HepG2 (cell line): ENCODE measurements at regions not wholly inside any gene's neighbourhood (a gene's known extent, or its start where the extent isn't known, plus 50 kb on each side); places are given as distances from the start of the nearest gene placed in this dataset.

ENCODE experiments used
- ATAC-seq: fragments of 200-7000 bp; cut with Tn5 transposase; 3 replicates; pipeline ENCODE4 v1.9.1; 2020; ENCODE audit warnings: mild to moderate bottlenecking, moderate library complexity
- BruUV-seq: library from RNA; stranded (reverse); fragments of 400-500 nt; replicated peaks from 2 replicates; lab custom pipeline; 2021; lab: Mats Ljungman, UMichigan
- CTCF ChIA-PET: fragments of 300-600 bp; formaldehyde crosslinking; extraction: SDS; loops from one replicate; lab custom pipeline; 2021; ENCODE audit warnings: low total read pairs, inconsistent platforms, low intra/inter-chr PET ratio; lab: Yijun Ruan, JAX
- POLR2A ChIA-PET: fragments of 350-600 bp; sonication (Branson Sonifier 250); formaldehyde crosslinking; loops from one replicate; lab custom pipeline; 2020; ENCODE audit warnings: antibody characterized with exemption, inconsistent platforms; lab: Yijun Ruan, JAX
- DNase-seq: peaks from one replicate; pipeline ENCODE4 v3.0.0-alpha.2; 2015; ENCODE audit warnings: low spot score
- FAIRE-seq: peaks from 3 replicates; lab custom pipeline; 2011; peaks lifted over from hg19 to GRCh38; lab: Jason Lieb, UNC
- H2AFZ ChIP-seq: one replicate; pipeline ENCODE4 v1.6.1; 2011; ENCODE audit warnings: low read length, inconsistent platforms
- H3K27ac ChIP-seq: fragments of 300-600 bp; 3 replicates; pipeline ENCODE4 v1.8.0; 2011; ENCODE audit warnings: mixed run types, mild to moderate bottlenecking, mixed read lengths, low read length, inconsistent platforms; ENCODE audit not compliant: insufficient read depth; ENCODE audit errors: extremely low read length
- H3K27me3 ChIP-seq, 2 experiments: fragments of 200-600 bp in 1 of 2; 2 replicates in 1 of 2; 3 replicates in 1 of 2; pipeline versions ENCODE4 v1.6.0 to v1.8.0; 2011; ENCODE audit warnings: low read length in 2 of 2, mild to moderate bottlenecking in 2 of 2, moderate library complexity in 2 of 2, inconsistent platforms in 1 of 2; ENCODE audit not compliant: insufficient read depth in 2 of 2, control insufficient read depth in 1 of 2
- H3K36me3 ChIP-seq, 2 experiments: fragments of 200-600 bp in 1 of 2; replicated peaks in 1 of 2; 2 replicates in 1 of 2; 3 replicates in 1 of 2; pipeline versions ENCODE4 v1.5.1 to v1.8.0; 2011; ENCODE audit warnings: low read length in 2 of 2, inconsistent platforms in 1 of 2; ENCODE audit not compliant: insufficient read depth in 2 of 2, control insufficient read depth in 1 of 2
- H3K4me1 ChIP-seq: 2 replicates; pipeline ENCODE4 v1.5.1; 2012; ENCODE audit warnings: low read length, inconsistent platforms; ENCODE audit not compliant: insufficient read depth
- H3K4me2 ChIP-seq: 2 replicates; pipeline ENCODE4 v1.6.0; 2011; ENCODE audit warnings: low read depth, low read length, inconsistent platforms
- H3K4me3 ChIP-seq, 3 experiments: fragments of 200-600 bp in 1 of 3; sonication (generic), shearing (Covaris generic) in 1 of 3; replicated peaks in 1 of 3; 2 replicates each; pipeline ENCODE4 v1.5.1; 2011 to 2016; ENCODE audit warnings: low read length in 3 of 3, inconsistent platforms in 2 of 3, low read depth in 2 of 3, mild to moderate bottlenecking in 2 of 3, control low read depth in 1 of 3, mixed read lengths in 1 of 3; ENCODE audit not compliant: insufficient read depth in 1 of 3
- H3K79me2 ChIP-seq: one replicate; pipeline ENCODE4 v1.6.1; 2011; ENCODE audit warnings: low read length, inconsistent platforms; ENCODE audit not compliant: insufficient read depth
- H3K9ac ChIP-seq: 2 replicates; pipeline ENCODE4 v1.6.0; 2011; ENCODE audit warnings: mild to moderate bottlenecking, low read depth, low read length, inconsistent platforms; ENCODE audit not compliant: insufficient read depth
- H3K9me3 ChIP-seq: 2 replicates; pipeline ENCODE4 v1.5.1; 2012; ENCODE audit warnings: mild to moderate bottlenecking, low read length
- H4K20me1 ChIP-seq: 2 replicates; pipeline ENCODE4 v1.6.0; 2011; ENCODE audit warnings: inconsistent platforms, mild to moderate bottlenecking, low read length, moderate library complexity; ENCODE audit not compliant: insufficient read depth
- CENPBD1 ChIP-seq: sonication (generic); formaldehyde crosslinking; IDR thresholded peaks from 2 replicates; pipeline ENCODE4 v1.8.0; 2022; ENCODE audit warnings: missing genetic modification reagents, low read depth, mild to moderate bottlenecking, borderline replicate concordance
- PRPF4 ChIP-seq: fragments of 200-400 bp; formaldehyde crosslinking; IDR thresholded peaks from 2 replicates; pipeline ENCODE4 v1.6.1; 2016; ENCODE audit warnings: low read length, low read depth; ENCODE audit not compliant: poor library complexity, severe bottlenecking
- SP4 ChIP-seq: sonication (generic); formaldehyde crosslinking; IDR thresholded peaks from 2 replicates; pipeline ENCODE4 v1.8.1; 2023; ENCODE audit warnings: mild to moderate bottlenecking, missing genetic modification reagents
- TCF7 ChIP-seq: sonication (generic); IDR thresholded peaks from 2 replicates; pipeline ENCODE4 v1.6.1; 2016; ENCODE audit warnings: antibody characterized with exemption, low read depth
- ZNF678 ChIP-seq: sonication (generic); formaldehyde crosslinking; IDR thresholded peaks from 2 replicates; pipeline ENCODE4 v1.4.0; 2020; ENCODE audit warnings: mild to moderate bottlenecking, missing genetic modification reagents
- WGBS: methylation state at CpG from one replicate; pipeline ENCODE4 v1.1.6; 2017; ENCODE audit warnings: low lambda C conversion rate; 5-methylcytosine and 5-hydroxymethylcytosine counted together
- in situ Hi-C: cut with HindIII; loops from 2 replicates; pipeline ENCODE4 v1.10.0; 2017; ENCODE audit warnings: low pct_unique_long_range_greater_than_20kb; ENCODE audit not compliant: extremely low pct_ligation_motif_present
- intact Hi-C: fragments of 100-400 bp; cut with micrococcal nuclease; formaldehyde crosslinking; loops from one replicate; pipeline ENCODE4 v1.10.0; 2022; ENCODE audit not compliant: unreplicated experiment
- TF ChIP-seq, protein P1 (sequence below): sonication (generic); formaldehyde crosslinking; IDR thresholded peaks from 2 replicates; pipeline ENCODE4 v1.4.0; 2020; ENCODE audit warnings: missing genetic modification reagents
- TF ChIP-seq, protein P2 (sequence below): IDR thresholded peaks from 2 replicates; pipeline ENCODE4 v1.6.1; 2016
- TF ChIP-seq, protein P3 (sequence below): sonication (generic); formaldehyde crosslinking; IDR thresholded peaks from 2 replicates; pipeline ENCODE4 v1.4.0; 2020; ENCODE audit warnings: mild to moderate bottlenecking, missing genetic modification reagents

DNA sequence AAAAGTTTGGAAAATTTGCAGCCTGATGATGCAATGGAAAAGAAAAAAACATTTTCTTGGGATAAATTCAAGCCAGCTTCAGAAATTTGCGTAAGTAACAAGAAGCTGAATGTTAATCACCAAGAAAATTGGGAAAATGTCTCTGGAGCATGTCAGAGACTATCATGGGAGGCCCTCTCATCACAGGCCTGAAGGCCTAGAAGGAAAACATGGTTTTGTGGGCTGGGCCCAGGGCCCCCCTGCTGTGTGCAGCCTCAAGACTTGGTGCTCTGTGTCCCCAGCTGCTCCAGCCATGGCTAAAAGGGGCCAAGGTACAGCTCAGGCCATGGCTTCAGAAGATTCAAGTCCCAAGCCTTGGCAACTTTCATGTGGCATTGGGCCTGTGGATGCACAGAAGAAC is 1049.8 kb upstream of the GRIA3 start (continued):
- TF ChIP-seq, protein P1, sequence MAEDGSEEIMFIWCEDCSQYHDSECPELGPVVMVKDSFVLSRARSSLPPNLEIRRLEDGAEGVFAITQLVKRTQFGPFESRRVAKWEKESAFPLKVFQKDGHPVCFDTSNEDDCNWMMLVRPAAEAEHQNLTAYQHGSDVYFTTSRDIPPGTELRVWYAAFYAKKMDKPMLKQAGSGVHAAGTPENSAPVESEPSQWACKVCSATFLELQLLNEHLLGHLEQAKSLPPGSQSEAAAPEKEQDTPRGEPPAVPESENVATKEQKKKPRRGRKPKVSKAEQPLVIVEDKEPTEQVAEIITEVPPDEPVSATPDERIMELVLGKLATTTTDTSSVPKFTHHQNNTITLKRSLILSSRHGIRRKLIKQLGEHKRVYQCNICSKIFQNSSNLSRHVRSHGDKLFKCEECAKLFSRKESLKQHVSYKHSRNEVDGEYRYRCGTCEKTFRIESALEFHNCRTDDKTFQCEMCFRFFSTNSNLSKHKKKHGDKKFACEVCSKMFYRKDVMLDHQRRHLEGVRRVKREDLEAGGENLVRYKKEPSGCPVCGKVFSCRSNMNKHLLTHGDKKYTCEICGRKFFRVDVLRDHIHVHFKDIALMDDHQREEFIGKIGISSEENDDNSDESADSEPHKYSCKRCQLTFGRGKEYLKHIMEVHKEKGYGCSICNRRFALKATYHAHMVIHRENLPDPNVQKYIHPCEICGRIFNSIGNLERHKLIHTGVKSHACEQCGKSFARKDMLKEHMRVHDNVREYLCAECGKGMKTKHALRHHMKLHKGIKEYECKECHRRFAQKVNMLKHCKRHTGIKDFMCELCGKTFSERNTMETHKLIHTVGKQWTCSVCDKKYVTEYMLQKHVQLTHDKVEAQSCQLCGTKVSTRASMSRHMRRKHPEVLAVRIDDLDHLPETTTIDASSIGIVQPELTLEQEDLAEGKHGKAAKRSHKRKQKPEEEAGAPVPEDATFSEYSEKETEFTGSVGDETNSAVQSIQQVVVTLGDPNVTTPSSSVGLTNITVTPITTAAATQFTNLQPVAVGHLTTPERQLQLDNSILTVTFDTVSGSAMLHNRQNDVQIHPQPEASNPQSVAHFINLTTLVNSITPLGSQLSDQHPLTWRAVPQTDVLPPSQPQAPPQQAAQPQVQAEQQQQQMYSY (CRISPR knock-in tag), result no peak
- no peak for TF ChIP-seq PRPF4

DNA sequence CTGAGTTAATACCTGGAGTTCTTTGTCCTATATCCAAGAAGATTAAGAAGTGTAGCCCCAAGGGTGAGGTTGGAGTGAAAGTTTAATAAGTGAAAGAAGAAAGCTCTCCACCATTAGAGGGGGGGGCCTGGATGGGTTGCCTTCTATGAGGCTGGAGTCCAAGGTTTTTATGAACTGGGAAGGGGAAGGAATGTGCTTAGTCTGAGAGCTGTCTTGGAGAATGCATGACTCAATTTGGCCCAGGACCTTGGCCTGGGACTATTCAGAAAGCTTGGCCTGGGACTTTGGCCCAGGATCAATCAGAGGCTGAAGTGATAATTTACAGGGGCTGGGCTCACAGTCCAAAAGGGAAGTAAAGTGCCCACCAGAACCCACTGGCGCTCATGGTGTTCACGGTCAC is 1049.0 kb upstream of the GRIA3 start:
- no peak overlapping the region for H3K4me3 ChIP-seq
- in situ Hi-C loops, result no loop called here
- intact Hi-C loops, result no loop called here
- H4K20me1 ChIP-seq, result no peaks in the 10 kb centered on the region
- no peak for ATAC-seq
- no peaks in the 10 kb centered on the region for H3K79me2 ChIP-seq
- no peak overlapping the region for H3K9ac ChIP-seq
- no peak for DNase-seq
- ChIA-PET POLR2A (no interaction called here), CTCF (no interaction called here)
- BruUV-seq, result no TSS peak
- H3K36me3 ChIP-seq, result no peaks in the 10 kb centered on the region
- H2AFZ ChIP-seq, result no peak overlapping the region
- H3K27me3 ChIP-seq, result no peaks in the 10 kb centered on the region
- no peaks in the 10 kb centered on the region for H3K9me3 ChIP-seq
- H3K4me2 ChIP-seq, result no peak overlapping the region
- FAIRE-seq, result no peak
- H3K4me1 ChIP-seq, result no peaks in the 10 kb centered on the region
- H3K27ac ChIP-seq, result no peak overlapping the region
- WGBS, result 0% methylated on average over 2 of the region's 2 CpGs
- TF ChIP-seq CENPBD1 (no peak), ZNF678 (CRISPR knock-in tag) (no peak), SP4 (no peak), TCF7 (no peak)
- TF ChIP-seq, protein P2, sequence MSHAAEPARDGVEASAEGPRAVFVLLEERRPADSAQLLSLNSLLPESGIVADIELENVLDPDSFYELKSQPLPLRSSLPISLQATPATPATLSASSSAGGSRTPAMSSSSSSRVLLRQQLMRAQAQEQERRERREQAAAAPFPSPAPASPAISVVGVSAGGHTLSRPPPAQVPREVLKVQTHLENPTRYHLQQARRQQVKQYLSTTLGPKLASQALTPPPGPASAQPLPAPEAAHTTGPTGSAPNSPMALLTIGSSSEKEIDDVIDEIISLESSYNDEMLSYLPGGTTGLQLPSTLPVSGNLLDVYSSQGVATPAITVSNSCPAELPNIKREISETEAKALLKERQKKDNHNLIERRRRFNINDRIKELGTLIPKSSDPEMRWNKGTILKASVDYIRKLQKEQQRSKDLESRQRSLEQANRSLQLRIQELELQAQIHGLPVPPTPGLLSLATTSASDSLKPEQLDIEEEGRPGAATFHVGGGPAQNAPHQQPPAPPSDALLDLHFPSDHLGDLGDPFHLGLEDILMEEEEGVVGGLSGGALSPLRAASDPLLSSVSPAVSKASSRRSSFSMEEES, result no peak
- TF ChIP-seq, protein P3, sequence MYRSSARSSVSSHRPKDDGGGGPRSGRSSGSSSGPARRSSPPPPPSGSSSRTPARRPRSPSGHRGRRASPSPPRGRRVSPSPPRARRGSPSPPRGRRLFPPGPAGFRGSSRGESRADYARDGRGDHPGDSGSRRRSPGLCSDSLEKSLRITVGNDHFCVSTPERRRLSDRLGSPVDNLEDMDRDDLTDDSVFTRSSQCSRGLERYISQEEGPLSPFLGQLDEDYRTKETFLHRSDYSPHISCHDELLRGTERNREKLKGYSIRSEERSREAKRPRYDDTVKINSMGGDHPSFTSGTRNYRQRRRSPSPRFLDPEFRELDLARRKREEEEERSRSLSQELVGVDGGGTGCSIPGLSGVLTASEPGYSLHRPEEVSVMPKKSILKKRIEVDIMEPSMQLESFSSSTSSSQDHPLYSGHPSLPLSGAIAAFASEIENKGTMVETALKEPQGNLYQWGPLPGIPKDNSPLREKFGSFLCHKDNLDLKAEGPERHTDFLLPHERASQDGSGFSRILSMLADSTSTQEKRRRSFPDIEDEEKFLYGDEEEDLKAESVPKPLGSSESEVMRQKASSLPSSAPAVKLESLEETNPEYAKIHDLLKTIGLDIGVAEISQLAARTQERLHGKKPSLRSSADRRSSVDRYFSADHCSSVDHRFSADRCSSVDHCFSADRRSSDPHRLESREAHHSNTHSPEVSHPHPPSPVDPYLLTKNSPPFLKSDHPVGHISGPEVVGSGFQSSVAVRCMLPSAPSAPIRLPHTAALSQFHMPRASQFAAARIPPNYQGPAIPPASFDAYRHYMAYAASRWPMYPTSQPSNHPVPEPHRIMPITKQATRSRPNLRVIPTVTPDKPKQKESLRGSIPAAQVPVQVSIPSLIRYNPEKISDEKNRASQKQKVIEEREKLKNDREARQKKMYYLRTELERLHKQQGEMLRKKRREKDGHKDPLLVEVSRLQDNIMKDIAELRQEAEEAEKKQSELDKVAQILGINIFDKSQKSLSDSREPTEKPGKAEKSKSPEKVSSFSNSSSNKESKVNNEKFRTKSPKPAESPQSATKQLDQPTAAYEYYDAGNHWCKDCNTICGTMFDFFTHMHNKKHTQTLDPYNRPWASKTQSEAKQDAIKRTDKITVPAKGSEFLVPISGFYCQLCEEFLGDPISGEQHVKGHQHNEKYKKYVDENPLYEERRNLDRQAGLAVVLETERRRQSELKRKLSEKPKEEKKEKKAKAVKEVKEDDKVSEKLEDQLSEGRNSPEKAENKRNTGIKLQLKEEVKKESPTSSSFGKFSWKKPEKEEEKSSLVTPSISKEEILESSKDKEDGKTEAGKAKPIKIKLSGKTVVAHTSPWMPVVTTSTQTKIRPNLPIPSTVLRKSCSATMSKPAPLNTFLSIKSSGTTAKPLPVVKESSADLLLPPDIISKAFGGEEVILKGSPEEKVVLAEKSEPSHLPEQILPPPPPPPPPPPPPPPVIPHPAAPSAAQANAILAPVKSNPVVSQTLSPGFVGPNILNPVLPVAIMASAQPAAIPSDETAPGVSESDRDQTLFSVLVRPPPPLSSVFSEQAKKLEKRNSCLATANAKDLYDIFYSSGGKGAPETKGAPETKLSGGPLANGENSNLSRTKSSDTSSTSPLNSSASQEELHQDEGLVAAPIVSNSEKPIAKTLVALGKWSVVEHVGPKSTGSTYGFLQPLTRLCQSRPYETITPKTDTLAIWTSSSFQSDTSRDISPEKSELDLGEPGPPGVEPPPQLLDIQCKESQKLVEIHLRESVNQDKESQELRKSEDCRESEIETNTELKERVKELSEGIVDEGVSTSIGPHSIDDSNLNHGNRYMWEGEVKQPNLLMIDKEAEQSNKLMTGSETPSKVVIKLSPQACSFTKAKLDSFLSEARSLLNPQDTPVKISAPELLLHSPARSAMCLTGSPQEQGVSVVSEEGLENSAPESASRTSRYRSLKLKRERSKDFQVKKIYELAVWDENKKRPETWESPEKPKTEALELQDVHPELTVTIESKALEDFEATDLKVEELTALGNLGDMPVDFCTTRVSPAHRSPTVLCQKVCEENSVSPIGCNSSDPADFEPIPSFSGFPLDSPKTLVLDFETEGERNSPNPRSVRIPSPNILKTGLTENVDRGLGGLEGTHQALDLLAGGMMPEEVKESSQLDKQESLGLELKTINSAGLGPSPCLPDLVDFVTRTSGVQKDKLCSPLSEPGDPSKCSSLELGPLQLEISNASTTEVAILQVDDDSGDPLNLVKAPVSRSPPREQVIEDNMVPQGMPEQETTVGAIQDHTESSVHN (CRISPR knock-in tag), result no peak
